RWPE2 (cell line): ENCODE measurements at regions not wholly inside any gene's neighbourhood (a gene's known extent, or its start where the extent isn't known, plus 50 kb on each side); places are given as distances from the start of the nearest gene placed in this dataset.

Experiments
- ATAC-seq: fragments of 200-7000 bp; cut with Tn5 transposase; 3 replicates; pipeline ENCODE4 v1.9.1; 2021; ENCODE audit warnings: low read depth
- DNase-seq: peaks from one replicate; pipeline ENCODE4 v3.0.0-alpha.2; 2020; ENCODE audit warnings: low spot score
- H3K27ac ChIP-seq: fragments of 450-650 bp; 2 replicates; pipeline ENCODE4 v1.5.1; 2017; ENCODE audit warnings: mild to moderate bottlenecking; ENCODE audit not compliant: poor library complexity, severe bottlenecking
- H3K27me3 ChIP-seq: fragments of 250-450 bp; sonication (Bioruptor Pico); 2 replicates; pipeline ENCODE4 v1.5.1; 2021; ENCODE audit warnings: mild to moderate bottlenecking, moderate library complexity; ENCODE audit not compliant: insufficient read depth, poor library complexity, severe bottlenecking
- H3K36me3 ChIP-seq: fragments of 250-450 bp; sonication (Bioruptor Pico); 2 replicates; pipeline ENCODE4 v1.5.1; 2020; ENCODE audit warnings: low read depth, mild to moderate bottlenecking, moderate library complexity
- H3K4me1 ChIP-seq: fragments of 250-450 bp; sonication (Bioruptor Pico); 2 replicates; pipeline ENCODE4 v1.5.1; 2021; ENCODE audit warnings: mild to moderate bottlenecking, moderate library complexity; ENCODE audit not compliant: insufficient read depth, poor library complexity, severe bottlenecking
- H3K4me3 ChIP-seq: fragments of 250-450 bp; sonication (Bioruptor Pico); 2 replicates; pipeline ENCODE4 v1.5.1; 2021; ENCODE audit warnings: mild to moderate bottlenecking, moderate library complexity; ENCODE audit not compliant: severe bottlenecking
- H3K9me3 ChIP-seq: fragments of 250-450 bp; sonication (Bioruptor Pico); 2 replicates; pipeline ENCODE4 v1.5.1; 2021; ENCODE audit warnings: mild to moderate bottlenecking, moderate library complexity; ENCODE audit not compliant: severe bottlenecking
- TF ChIP-seq, protein P1 (sequence below): fragments of 450-650 bp; IDR thresholded peaks from one replicate; pipeline ENCODE4 v1.5.1; 2017; ENCODE audit warnings: mild to moderate bottlenecking, moderate library complexity; ENCODE audit not compliant: poor library complexity, severe bottlenecking

DNA sequence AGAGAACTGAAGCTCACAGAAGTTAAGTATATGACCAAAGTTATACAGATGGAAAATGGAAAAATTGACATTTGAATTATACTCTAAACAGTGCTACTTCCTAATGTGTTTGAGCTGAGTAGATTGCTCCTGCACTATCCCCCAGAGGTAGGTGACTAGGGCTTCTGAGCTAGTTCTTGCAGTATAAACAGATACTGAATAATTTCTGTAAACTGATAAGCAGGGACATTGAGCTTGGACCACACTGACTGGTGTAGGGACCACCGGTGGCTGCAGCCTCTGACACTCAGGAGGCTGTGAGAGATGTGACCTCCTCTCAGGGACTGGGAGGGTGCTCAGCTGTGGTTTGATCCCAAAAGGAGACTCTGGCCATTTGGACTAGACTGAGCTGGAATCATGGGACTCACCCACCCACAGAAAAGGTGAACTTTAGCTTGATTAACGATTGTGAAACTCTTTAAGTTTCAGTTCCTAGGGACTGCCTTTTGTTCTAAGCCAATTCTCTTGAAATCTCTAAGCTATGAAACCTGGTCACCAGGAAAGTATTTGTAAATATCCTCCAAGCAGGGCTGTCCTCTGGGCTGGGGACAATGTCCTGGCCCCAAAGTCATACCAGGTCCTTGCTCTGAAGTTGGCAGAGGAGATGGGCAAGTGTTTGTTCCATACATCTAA, 291.5 kb downstream of the SEC61B start:
- no peak overlapping the region for H3K4me3 ChIP-seq
- H3K36me3 ChIP-seq: no peaks in the 10 kb centered on the region
- no peak for ATAC-seq
- no peaks in the 10 kb centered on the region for H3K27me3 ChIP-seq
- no peak for DNase-seq
- TF ChIP-seq, protein P1, sequence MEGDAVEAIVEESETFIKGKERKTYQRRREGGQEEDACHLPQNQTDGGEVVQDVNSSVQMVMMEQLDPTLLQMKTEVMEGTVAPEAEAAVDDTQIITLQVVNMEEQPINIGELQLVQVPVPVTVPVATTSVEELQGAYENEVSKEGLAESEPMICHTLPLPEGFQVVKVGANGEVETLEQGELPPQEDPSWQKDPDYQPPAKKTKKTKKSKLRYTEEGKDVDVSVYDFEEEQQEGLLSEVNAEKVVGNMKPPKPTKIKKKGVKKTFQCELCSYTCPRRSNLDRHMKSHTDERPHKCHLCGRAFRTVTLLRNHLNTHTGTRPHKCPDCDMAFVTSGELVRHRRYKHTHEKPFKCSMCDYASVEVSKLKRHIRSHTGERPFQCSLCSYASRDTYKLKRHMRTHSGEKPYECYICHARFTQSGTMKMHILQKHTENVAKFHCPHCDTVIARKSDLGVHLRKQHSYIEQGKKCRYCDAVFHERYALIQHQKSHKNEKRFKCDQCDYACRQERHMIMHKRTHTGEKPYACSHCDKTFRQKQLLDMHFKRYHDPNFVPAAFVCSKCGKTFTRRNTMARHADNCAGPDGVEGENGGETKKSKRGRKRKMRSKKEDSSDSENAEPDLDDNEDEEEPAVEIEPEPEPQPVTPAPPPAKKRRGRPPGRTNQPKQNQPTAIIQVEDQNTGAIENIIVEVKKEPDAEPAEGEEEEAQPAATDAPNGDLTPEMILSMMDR: no peak
- no peak overlapping the region for H3K27ac ChIP-seq
- no peaks in the 10 kb centered on the region for H3K9me3 ChIP-seq
- no peaks in the 10 kb centered on the region for H3K4me1 ChIP-seq

DNA sequence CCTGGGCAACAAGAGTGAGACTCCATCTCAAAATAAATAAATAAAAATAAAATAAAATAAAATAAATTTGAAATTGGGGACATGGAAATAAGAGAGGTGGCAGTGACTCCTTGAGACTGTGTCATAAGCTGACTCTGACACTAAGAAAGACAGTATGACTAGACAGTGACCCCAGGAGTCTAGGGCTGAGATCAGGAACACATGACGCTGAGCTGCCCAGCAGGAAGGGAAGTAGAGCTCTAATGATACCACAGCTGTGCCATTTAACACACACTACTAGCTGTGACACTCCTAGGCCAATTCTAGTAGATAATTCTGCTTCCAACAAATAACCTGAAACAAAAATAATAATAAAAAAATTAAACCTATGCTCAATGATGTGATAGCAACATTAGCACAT, 293.0 kb downstream of the SEC61B start:
- Histone ChIP-seq H3K4me1 (no peaks in the 10 kb centered on the region), H3K27me3 (no peaks in the 10 kb centered on the region), H3K27ac (no peak overlapping the region), H3K9me3 (no peaks in the 10 kb centered on the region), H3K4me3 (no peak overlapping the region), H3K36me3 (no peaks in the 10 kb centered on the region)
- no peak for DNase-seq
- TF ChIP-seq, protein P1: no peak
- ATAC-seq: no peak

DNA sequence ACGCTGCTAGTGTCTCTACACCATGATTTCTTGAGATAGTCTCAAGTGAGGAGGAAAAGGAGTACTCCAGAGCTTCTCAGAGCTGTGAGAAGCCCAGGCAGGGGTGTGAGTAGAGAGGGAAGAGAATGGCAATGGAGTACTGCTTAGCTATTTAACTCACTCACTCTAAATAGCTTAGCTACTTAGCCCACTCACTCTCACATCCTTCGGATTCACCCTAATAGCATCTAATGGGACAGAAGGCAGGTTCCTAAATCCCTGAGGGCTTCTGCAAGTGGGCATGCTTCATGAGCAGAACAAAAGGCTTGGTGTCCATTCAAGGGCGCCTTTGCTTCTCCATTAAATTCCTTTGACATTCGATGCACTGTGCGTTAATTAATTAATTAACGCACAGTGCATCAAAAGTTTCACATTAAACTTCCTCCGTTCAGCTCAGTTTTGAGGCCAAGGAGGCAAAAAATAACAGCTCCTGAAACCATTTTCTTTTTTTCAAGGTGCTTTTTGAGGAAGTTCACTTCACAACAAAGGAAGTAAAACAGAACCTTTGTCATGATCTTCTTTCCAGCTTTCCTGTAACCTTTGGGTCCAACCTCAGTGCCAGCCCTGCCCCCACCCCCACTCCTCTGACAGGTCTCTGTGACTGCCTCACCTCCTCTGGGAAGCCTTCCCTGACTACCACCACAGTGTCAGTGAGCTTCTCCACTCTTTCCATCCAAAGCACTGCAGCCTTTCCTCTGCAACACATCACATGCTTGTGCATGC, 294.0 kb downstream of the SEC61B start:
- Histone ChIP-seq H3K27ac (no peak overlapping the region), H3K4me1 (no peaks in the 10 kb centered on the region), H3K27me3 (no peaks in the 10 kb centered on the region), H3K36me3 (no peaks in the 10 kb centered on the region), H3K9me3 (no peaks in the 10 kb centered on the region), H3K4me3 (no peak overlapping the region)
- TF ChIP-seq, protein P1: no peak
- DNase-seq (no peak), ATAC-seq (no peak)

DNA sequence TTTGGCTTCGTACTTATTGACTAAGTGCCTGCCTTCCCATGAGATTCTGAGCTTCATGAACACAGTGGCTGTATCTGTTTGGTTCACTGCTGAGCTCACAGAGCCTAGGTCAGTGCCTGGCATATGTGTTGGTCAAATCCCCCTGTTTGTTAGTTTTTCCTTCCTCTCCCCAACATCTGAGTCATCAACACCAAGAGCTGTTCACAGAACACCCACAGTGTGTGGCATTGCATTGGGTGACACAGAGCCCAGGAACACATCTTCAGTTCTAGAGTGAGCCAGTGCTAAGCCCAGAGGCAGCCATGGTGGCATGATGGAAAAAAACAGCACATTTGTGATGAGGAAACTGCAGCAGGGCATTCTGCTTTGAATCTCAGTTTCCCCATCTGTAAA, 294.6 kb downstream of the SEC61B start:
- TF ChIP-seq, protein P1: no peak
- H3K4me1 ChIP-seq: no peaks in the 10 kb centered on the region
- H3K27ac ChIP-seq: no peak overlapping the region
- DNase-seq: no peak
- no peaks in the 10 kb centered on the region for H3K27me3 ChIP-seq
- no peaks in the 10 kb centered on the region for H3K9me3 ChIP-seq
- H3K4me3 ChIP-seq: no peak overlapping the region
- no peak for ATAC-seq
- no peaks in the 10 kb centered on the region for H3K36me3 ChIP-seq

DNA sequence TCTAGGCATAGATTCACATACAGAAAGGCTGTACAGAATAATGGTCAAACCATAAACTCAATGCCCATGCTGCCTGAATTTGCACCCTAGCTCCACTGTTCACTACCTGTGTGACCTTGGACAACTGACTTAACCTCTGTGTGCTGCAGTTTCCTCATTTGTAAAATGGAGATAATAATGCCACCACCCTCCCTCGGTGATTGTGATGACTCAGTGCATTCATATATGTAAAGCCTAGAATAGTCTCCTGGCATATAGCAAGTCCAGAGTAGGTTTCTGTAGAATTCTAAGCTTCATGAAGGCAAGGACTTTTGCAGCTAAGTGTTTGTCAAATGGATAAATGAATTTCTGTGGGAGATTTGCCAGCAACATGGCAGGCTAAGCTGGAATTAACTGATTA, 297.8 kb upstream of the NR4A3 start:
- H3K9me3 ChIP-seq: peaks cover 3% of the 10 kb centered on the region
- ATAC-seq: no peak
- no peaks in the 10 kb centered on the region for H3K36me3 ChIP-seq
- H3K4me3 ChIP-seq: no peak overlapping the region
- H3K27me3 ChIP-seq: no peaks in the 10 kb centered on the region
- H3K4me1 ChIP-seq: no peaks in the 10 kb centered on the region
- H3K27ac ChIP-seq: no peak overlapping the region
- no peak for DNase-seq
- TF ChIP-seq, protein P1: no peak
